ENCODE measurements at regions not wholly inside any gene's neighbourhood (a gene's known extent, or its start where the extent isn't known, plus 50 kb on each side); places are given as distances from the start of the nearest gene placed in this dataset.
"Not testable (repeated sequence)": the region's sequence is repeated elsewhere in the genome, so short reads cannot be mapped to it uniquely, and the experiment has no call there.

DNA sequence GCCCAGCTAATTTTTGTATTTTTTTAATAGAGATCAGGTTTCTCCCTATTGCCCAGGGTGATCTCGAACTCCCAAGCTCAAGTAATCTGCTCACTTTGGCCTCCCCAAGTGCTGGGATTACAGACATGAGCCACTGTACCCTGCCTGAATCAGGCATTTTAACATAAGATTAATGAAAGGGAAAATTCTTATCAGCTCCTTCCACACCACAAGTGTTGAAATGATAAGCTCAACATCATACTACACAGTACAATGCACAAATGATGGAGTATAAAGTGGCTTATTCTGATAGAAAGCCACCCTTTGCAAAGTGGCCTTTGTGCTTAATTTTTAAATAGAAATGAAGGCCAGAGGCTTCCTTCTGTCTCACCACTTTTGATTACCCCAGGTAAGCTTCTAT lies 71.3 kb upstream of the MCHR2 start:
- Mint-ChIP-seq H3K36me3 (ENCODE audit: low read depth) (peaks cover 3% of the 10 kb centered on the region), H3K27me3 (ENCODE audit: low read depth) (peaks cover 34% of the 10 kb centered on the region), H3K4me1 (ENCODE audit: low read depth) (no peaks in the 10 kb centered on the region), H3K4me3 (ENCODE audit: unreplicated experiment) (no peak overlapping the region), H3K27ac (ENCODE audit: unreplicated experiment) (no peak overlapping the region), H3K9me3 (ENCODE audit: low read depth) (peaks cover 18% of the 10 kb centered on the region)
- TF ChIP-seq, protein P1, sequence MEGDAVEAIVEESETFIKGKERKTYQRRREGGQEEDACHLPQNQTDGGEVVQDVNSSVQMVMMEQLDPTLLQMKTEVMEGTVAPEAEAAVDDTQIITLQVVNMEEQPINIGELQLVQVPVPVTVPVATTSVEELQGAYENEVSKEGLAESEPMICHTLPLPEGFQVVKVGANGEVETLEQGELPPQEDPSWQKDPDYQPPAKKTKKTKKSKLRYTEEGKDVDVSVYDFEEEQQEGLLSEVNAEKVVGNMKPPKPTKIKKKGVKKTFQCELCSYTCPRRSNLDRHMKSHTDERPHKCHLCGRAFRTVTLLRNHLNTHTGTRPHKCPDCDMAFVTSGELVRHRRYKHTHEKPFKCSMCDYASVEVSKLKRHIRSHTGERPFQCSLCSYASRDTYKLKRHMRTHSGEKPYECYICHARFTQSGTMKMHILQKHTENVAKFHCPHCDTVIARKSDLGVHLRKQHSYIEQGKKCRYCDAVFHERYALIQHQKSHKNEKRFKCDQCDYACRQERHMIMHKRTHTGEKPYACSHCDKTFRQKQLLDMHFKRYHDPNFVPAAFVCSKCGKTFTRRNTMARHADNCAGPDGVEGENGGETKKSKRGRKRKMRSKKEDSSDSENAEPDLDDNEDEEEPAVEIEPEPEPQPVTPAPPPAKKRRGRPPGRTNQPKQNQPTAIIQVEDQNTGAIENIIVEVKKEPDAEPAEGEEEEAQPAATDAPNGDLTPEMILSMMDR (IDR thresholded peaks at IDR 0.05) = no peak
- no peak for DNase-seq (ENCODE audit: low spot score)

DNA sequence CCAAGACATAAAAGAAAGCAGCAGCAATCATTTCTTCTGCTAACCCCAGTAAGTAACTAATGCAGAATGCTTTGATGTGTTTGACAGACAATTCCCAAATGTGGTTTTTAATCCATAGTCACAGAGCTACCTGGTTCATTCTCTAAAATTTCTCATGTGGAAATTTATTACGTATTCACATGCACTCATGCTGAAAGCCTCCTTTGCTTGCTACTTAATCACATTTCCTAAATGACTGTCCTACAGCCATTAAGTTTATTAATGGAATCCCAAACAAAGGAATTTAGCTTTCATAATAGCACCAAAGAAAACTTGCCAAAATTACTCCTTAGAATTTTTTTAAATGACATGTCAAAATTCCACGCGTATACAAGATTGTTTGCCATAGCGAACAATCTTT lies 68.6 kb upstream of the MCHR2 start:
- TF ChIP-seq, protein P1 (IDR thresholded peaks at IDR 0.05) = no peak
- Mint-ChIP-seq H3K27me3 (ENCODE audit: low read depth) (peaks cover 37% of the 10 kb centered on the region), H3K4me1 (ENCODE audit: low read depth) (no peaks in the 10 kb centered on the region), H3K9me3 (ENCODE audit: low read depth) (peaks cover 8% of the 10 kb centered on the region), H3K27ac (ENCODE audit: unreplicated experiment) (no peak overlapping the region), H3K36me3 (ENCODE audit: low read depth) (peaks cover 1% of the 10 kb centered on the region), H3K4me3 (ENCODE audit: unreplicated experiment) (no peak overlapping the region)
- no peak for DNase-seq (ENCODE audit: low spot score)

DNA sequence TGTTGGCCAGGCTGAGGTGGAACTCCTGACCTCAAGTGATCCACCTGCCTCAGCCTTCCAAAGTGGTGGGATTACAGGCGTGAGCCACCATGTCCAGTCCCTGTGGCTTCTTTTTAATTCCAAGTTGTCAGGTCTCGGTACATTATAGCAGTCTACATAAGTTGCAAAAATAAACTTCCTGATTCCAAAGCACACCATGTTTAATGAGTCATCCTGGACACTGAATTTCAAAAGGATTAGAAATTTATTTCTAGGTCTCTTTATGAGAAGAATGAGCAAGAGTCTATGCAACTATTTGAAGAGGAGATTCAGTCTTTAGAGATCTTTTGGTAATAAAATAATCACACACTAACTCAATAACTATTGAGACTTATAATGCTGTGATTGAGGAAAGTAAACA lies 63.9 kb upstream of the MCHR2 start:
- no peak overlapping the region for H3K27ac Mint-ChIP-seq (ENCODE audit: unreplicated experiment)
- TF ChIP-seq, protein P1 (IDR thresholded peaks at IDR 0.05) = no peak
- no peaks in the 10 kb centered on the region for H3K36me3 Mint-ChIP-seq (ENCODE audit: low read depth)
- H3K4me1 Mint-ChIP-seq (ENCODE audit: low read depth) = no peaks in the 10 kb centered on the region
- H3K9me3 Mint-ChIP-seq (ENCODE audit: low read depth) = peaks cover 8% of the 10 kb centered on the region
- H3K27me3 Mint-ChIP-seq (ENCODE audit: low read depth) = peaks cover 24% of the 10 kb centered on the region
- H3K4me3 Mint-ChIP-seq (ENCODE audit: unreplicated experiment) = no peak overlapping the region
- DNase-seq (ENCODE audit: low spot score) = no peak

DNA sequence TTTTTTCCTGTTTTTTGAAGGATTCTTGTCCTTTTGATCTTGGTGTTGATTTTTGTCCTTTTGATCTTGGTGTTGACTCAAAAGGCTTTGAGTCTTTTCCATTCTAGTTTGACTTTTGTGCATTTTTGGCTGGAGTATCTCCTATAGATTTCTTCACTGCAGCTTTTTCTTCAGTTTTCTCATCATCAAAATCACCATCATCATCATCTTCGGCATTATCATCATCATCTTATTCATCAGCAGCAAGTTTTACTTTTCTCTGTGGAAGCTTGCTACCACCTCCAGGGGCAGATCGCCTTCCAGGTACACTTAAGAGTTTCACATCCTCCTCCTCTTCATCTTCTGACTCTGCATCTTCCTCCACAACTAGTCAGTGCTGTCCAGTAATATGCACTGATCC lies 56.5 kb upstream of the MCHR2 start:
- Mint-ChIP-seq H3K27ac (ENCODE audit: unreplicated experiment) (no peak overlapping the region), H3K4me1 (ENCODE audit: low read depth) (no peaks in the 10 kb centered on the region), H3K9me3 (ENCODE audit: low read depth) (peaks cover 3% of the 10 kb centered on the region), H3K27me3 (ENCODE audit: low read depth) (peaks cover 15% of the 10 kb centered on the region), H3K4me3 (ENCODE audit: unreplicated experiment) (no peak overlapping the region), H3K36me3 (ENCODE audit: low read depth) (no peaks in the 10 kb centered on the region)
- TF ChIP-seq, protein P1 (IDR thresholded peaks at IDR 0.05) = no peak
- no peak for DNase-seq (ENCODE audit: low spot score)

DNA sequence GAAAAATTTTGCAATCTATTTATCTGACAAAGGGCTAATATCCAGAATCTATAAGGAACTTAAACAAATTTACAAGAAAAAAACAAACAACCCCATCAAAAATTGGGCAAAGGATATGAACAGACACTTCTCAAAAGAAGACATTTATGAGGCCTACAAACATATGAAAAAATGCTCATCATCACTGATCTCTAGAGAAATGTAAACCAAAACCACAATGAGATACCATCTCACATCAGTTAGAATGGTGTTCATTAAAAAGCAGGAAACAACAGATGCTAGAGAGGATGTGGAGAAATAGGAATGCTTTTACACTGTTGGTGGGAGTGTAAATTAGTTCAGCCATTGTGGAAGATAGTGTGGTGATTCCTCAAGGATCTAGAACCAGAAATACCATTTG lies 49.9 kb upstream of the MCHR2 start:
- not testable (repeated sequence) for H3K4me1 Mint-ChIP-seq (ENCODE audit: low read depth); H3K4me3 Mint-ChIP-seq (ENCODE audit: unreplicated experiment); H3K27ac Mint-ChIP-seq (ENCODE audit: unreplicated experiment); DNase-seq (ENCODE audit: low spot score); H3K36me3 Mint-ChIP-seq (ENCODE audit: low read depth)
- peaks cover 17% of the 10 kb centered on the region for H3K9me3 Mint-ChIP-seq (ENCODE audit: low read depth)
- peaks cover 11% of the 10 kb centered on the region for H3K27me3 Mint-ChIP-seq (ENCODE audit: low read depth)
